Muscle of leg (tissue), 3 donors: ENCODE measurements at regions not wholly inside any gene's neighbourhood (a gene's known extent, or its start where the extent isn't known, plus 50 kb on each side); places are given as distances from the start of the nearest gene placed in this dataset.
"Not testable (repeated sequence)": the region's sequence is repeated elsewhere in the genome, so short reads cannot be mapped to it uniquely, and the experiment has no call there.

Experiments used
- DNase-seq: peaks from one replicate; pipeline ENCODE4 v3.0.0; 2013
- H3K27ac ChIP-seq: one replicate; pipeline ENCODE4 v1.5.1; 2013; ENCODE audit warnings: mild to moderate bottlenecking, low read length, control low read depth
- H3K27me3 ChIP-seq: one replicate; pipeline ENCODE4 v1.6.1; 2013; ENCODE audit warnings: low read length; ENCODE audit not compliant: control insufficient read depth, insufficient read depth
- H3K36me3 ChIP-seq: one replicate; pipeline ENCODE4 v1.6.1; 2013; ENCODE audit warnings: low read length; ENCODE audit not compliant: control insufficient read depth, insufficient read depth
- H3K4me1 ChIP-seq: one replicate; pipeline ENCODE4 v1.6.1; 2013; ENCODE audit warnings: low read length; ENCODE audit not compliant: control insufficient read depth, insufficient read depth
- H3K4me3 ChIP-seq: one replicate; pipeline ENCODE4 v1.5.1; 2013; ENCODE audit warnings: low read length, control low read depth
- H3K9me3 ChIP-seq: replicated peaks from 2 replicates; pipeline ENCODE4 v1.6.1; 2013; ENCODE audit warnings: low read depth, low read length; ENCODE audit not compliant: control insufficient read depth
- WGBS: methylation state at CpG from one replicate; pipeline ENCODE4 v1.1.5; 2013; ENCODE audit warnings: missing lambda C conversion rate; ENCODE audit not compliant: insufficient coverage; 5-methylcytosine and 5-hydroxymethylcytosine counted together

DNA sequence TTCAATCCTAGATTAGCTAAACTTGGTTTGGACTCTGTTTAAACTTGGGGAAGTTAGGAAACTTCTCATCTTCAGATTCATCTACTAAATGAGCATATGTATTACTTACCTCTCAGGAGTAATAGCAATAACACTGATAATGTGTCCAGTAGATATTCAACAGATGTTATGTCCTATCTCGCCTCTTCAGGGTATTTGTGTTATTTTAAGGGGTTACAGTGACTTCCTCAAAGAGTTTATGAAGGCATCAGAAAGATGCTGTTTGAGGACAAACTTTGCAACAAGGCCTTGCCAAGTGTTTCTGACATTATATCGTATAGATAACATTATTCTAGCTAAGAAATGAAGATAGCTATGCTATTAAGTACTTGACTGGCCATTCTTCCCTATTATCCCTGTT, 522.3 kb downstream of the IGSF11 start:
- Histone ChIP-seq H3K36me3 (no peaks in the 10 kb centered on the region), H3K9me3 (no peaks in the 10 kb centered on the region), H3K27me3 (no peaks in the 10 kb centered on the region), H3K4me1 (no peaks in the 10 kb centered on the region), H3K27ac (no peak overlapping the region), H3K4me3 (no peak overlapping the region)
- no peak for DNase-seq
- WGBS, result no CpG with 5 or more reads among the region's 2 CpGs

DNA sequence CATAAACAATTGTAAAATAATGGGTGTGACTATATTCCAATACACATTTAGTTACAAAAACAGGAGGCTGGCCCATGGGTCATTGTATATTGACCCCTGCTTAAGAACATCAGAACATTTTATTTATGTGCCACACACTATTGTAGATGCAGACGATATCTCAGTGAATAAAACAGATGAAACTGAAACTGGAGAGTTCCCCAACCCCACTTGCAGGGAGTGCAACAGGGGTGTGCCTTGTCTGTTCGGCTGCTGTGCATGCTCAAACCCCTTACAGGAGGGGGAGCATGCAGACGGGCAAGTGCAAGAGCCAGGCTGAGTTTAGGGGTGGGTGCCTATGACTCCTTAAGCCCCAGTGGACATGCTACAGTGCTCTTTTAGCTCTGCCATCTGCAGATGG, 509.6 kb downstream of the IGSF11 start:
- Histone ChIP-seq H3K36me3 (no peaks in the 10 kb centered on the region), H3K4me1 (no peaks in the 10 kb centered on the region), H3K27me3 (no peaks in the 10 kb centered on the region), H3K27ac (no peak overlapping the region), H3K4me3 (no peak overlapping the region), H3K9me3 (no peaks in the 10 kb centered on the region)
- 57% methylated on average over 3 of the region's 3 CpGs for WGBS
- DNase-seq, result no peak

DNA sequence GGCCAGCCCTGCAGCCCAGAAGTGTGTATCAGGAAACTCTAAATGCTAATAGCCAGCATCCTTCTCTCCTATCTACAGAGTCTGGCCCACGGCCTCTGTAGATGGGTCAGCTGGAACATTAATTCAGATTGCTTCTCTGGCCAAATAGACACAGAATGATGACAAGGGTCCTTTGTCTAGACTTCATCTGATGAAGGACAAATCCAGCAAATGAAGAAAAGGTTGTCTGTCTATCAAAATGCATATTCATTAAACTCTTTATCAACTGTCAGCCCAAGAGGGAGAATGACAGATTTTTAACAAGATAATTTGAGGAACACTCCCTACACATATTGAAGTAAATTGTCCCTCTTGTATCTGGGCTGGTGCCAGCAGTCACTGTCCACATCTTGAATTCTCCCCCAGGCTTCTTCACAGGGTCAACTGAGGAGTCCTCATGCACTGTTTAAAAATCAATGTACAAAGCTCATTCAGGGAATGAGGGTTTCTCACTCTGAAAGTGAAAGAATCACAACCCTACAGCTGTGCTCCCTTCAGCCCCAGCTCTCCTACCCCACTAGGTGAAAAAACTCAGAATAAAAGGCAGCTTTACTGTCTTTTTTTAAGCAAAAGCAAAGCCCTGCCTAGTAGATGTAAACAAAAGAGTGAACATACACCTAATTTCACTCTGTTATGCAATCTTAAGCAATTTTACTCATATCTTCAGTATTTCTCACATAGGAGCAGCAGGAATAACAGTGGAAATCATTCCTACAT, 507.7 kb downstream of the IGSF11 start:
- H3K36me3 ChIP-seq, result no peaks in the 10 kb centered on the region
- no peak overlapping the region for H3K27ac ChIP-seq
- H3K9me3 ChIP-seq, result no peaks in the 10 kb centered on the region
- no peaks in the 10 kb centered on the region for H3K4me1 ChIP-seq
- no CpG with 5 or more reads among the region's 1 CpG for WGBS
- no peak overlapping the region for H3K4me3 ChIP-seq
- no peaks in the 10 kb centered on the region for H3K27me3 ChIP-seq
- no peak for DNase-seq

DNA sequence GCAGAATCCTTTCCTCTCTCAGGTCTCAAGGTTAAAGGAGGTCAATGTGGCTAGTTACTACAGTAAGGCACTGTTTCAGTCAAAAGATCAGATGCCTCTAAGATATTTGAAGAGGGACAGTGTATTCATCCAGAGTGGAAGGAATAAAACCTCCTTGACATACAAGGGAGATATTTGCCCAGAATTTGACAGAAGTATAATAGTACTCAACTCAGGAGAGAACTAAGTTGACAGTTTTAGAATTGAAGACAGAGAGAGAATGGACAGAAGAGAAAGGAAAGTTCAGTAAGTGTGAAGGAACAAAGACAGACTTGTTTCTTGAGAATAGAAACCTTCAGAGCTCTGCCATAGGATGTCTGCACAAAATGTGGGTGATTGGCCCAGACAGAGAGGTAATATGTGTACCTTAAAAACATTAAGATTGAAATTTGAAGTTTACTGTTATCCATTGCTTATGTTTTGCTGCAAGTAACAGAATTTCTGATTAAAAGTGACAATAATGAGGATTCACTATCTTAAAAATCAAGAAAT, 507.1 kb downstream of the IGSF11 start:
- Histone ChIP-seq H3K27ac (no peak overlapping the region), H3K36me3 (no peaks in the 10 kb centered on the region), H3K4me1 (no peaks in the 10 kb centered on the region), H3K27me3 (no peaks in the 10 kb centered on the region), H3K4me3 (no peak overlapping the region), H3K9me3 (no peaks in the 10 kb centered on the region)
- DNase-seq, result no peak

GRCh38 chr3:118529554-118529953, 505.1 kb downstream of the IGSF11 start:
- Histone ChIP-seq H3K9me3 (no peaks in the 10 kb centered on the region), H3K4me3 (no peak overlapping the region), H3K36me3 (no peaks in the 10 kb centered on the region), H3K27me3 (no peaks in the 10 kb centered on the region), H3K4me1 (no peaks in the 10 kb centered on the region), H3K27ac (no peak overlapping the region)
- no peak for DNase-seq
- WGBS, result no CpG with 5 or more reads among the region's 2 CpGs

DNA sequence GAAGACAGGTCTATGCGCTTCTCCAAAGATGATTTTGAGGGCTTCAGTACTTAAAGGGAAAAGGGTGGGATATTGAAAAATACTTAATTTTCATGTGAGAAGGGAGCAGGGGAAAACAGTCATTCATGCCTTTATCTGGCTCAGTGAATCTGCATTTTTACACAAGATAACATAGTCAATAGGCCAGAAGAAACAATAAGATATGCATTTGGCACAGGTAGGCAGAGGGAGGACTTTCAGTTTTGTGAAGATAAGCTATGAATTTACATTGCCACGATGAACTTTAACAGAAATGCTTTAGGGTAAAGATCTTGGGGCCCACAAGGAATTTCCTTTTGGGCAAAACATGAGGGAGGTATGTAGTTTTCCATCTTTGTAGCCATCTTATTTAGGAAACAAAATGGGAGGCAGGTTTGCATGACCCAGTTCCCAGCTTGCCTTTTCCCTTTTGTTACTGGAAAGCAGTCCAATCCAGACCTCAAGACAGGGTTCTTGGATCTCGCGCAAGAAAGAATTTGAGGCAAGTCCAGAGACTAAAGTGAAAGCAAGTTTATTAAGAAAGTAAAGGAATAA, 504.2 kb downstream of the IGSF11 start:
- 72% methylated on average over 2 of the region's 4 CpGs for WGBS
- no peaks in the 10 kb centered on the region for H3K27me3 ChIP-seq
- H3K4me3 ChIP-seq, result no peak overlapping the region
- DNase-seq, result no peak
- no peak overlapping the region for H3K27ac ChIP-seq
- no peaks in the 10 kb centered on the region for H3K36me3 ChIP-seq
- no peaks in the 10 kb centered on the region for H3K4me1 ChIP-seq
- no peaks in the 10 kb centered on the region for H3K9me3 ChIP-seq

GRCh38 chr3:118530927-118531356, 503.7 kb downstream of the IGSF11 start:
- H3K4me3 ChIP-seq, H3K27me3 ChIP-seq, DNase-seq, H3K9me3 ChIP-seq, H3K27ac ChIP-seq, H3K36me3 ChIP-seq, H3K4me1 ChIP-seq: not testable (repeated sequence)

GRCh38 chr3:118531816-118532215, 502.8 kb downstream of the IGSF11 start:
- Histone ChIP-seq H3K27me3 (no peaks in the 10 kb centered on the region), H3K9me3 (no peaks in the 10 kb centered on the region), H3K36me3 (no peaks in the 10 kb centered on the region), H3K4me3 (no peak overlapping the region), H3K4me1 (no peaks in the 10 kb centered on the region), H3K27ac (no peak overlapping the region)
- WGBS, result 82% methylated on average over 2 of the region's 3 CpGs
- no peak for DNase-seq

GRCh38 chr3:118533676-118534075, 501.0 kb downstream of the IGSF11 start:
- H3K4me3 ChIP-seq, result no peak overlapping the region
- no peak overlapping the region for H3K27ac ChIP-seq
- 60% methylated on average over 1 of the region's 1 CpG for WGBS
- no peaks in the 10 kb centered on the region for H3K9me3 ChIP-seq
- DNase-seq, result no peak
- no peaks in the 10 kb centered on the region for H3K36me3 ChIP-seq
- no peaks in the 10 kb centered on the region for H3K4me1 ChIP-seq
- H3K27me3 ChIP-seq, result no peaks in the 10 kb centered on the region

DNA sequence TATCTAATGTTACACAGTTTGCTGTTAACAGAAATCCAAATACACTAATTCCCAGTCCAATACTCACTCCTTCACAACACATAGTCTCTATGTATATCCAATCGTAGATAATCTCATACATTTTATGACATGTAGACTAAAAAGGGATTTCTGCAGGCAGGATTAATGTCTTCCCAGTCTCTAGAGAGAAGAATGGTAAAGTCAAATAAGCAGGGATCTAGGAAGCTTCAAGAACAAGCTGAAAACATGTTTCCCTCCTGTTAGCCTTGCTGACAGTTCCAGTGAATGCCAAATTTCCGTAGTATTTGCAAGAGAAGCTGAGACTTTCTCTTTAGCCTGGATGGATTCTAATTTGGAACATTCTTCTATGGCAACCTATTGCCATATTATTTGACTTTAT, 500.1 kb downstream of the IGSF11 start:
- no peaks in the 10 kb centered on the region for H3K9me3 ChIP-seq
- no peaks in the 10 kb centered on the region for H3K4me1 ChIP-seq
- peak; percentile 15 for DNase-seq
- H3K27me3 ChIP-seq, result no peaks in the 10 kb centered on the region
- no peak overlapping the region for H3K27ac ChIP-seq
- no peak overlapping the region for H3K4me3 ChIP-seq
- no CpG with 5 or more reads among the region's 2 CpGs for WGBS
- H3K36me3 ChIP-seq, result no peaks in the 10 kb centered on the region
